ENCODE measurements at regions not wholly inside any gene's neighbourhood (a gene's known extent, or its start where the extent isn't known, plus 50 kb on each side); places are given as distances from the start of the nearest gene placed in this dataset.
A peak's percentile ranks its signal among the peaks of the same experiment; 100 is the strongest.

- no peak for DNase-seq
Observed at GRCh38 chr4:46594661-46595060, 204.7 kb upstream of the GABRA2 start.

- no peak for DNase-seq
Observed at GRCh38 chr4:46586566-46586965, 196.6 kb upstream of the GABRA2 start.

- DNase-seq = no peak
Observed at GRCh38 chr4:46581677-46582076, 191.7 kb upstream of the GABRA2 start.

GRCh38 chr4:46554760-46555465 is 165.0 kb upstream of the GABRA2 start:
- no peak for DNase-seq

- no peak for DNase-seq
Observed at GRCh38 chr4:46550471-46550870, 160.5 kb upstream of the GABRA2 start.

- no peak for DNase-seq
Observed at GRCh38 chr4:46549125-46549524, 159.2 kb upstream of the GABRA2 start.

- DNase-seq = no peak
Observed at GRCh38 chr4:46524751-46525150, 134.8 kb upstream of the GABRA2 start.

GRCh38 chr4:46520361-46520760 is 130.4 kb upstream of the GABRA2 start:
- no peak for DNase-seq

GRCh38 chr4:46515940-46516339 is 126.0 kb upstream of the GABRA2 start:
- DNase-seq = no peak

GRCh38 chr4:46508216-46508615 is 118.3 kb upstream of the GABRA2 start:
- DNase-seq = peak; percentile 4

- peak; percentile 49 for DNase-seq
Observed at GRCh38 chr4:46506876-46507275, 116.9 kb upstream of the GABRA2 start.

- no peak for DNase-seq
Observed at GRCh38 chr4:46505131-46505530, 115.2 kb upstream of the GABRA2 start.

- peak; percentile 2 for DNase-seq
Observed at GRCh38 chr4:46503739-46504138, 113.8 kb upstream of the GABRA2 start.

GRCh38 chr4:46492394-46492793 is 102.5 kb upstream of the GABRA2 start:
- DNase-seq = no peak

GRCh38 chr4:46491455-46491854 is 101.5 kb upstream of the GABRA2 start:
- DNase-seq = no peak

- no peak for DNase-seq
Observed at GRCh38 chr4:46484881-46485280, 95.0 kb upstream of the GABRA2 start.

- no peak for DNase-seq
Observed at GRCh38 chr4:46462733-46463132, 72.8 kb upstream of the GABRA2 start.

GRCh38 chr4:46459308-46459707 is 69.4 kb upstream of the GABRA2 start:
- DNase-seq = no peak

GRCh38 chr4:46450556-46450955 is 60.6 kb upstream of the GABRA2 start:
- DNase-seq = no peak

- DNase-seq = no peak
Observed at GRCh38 chr4:46445710-46446314, 55.9 kb upstream of the GABRA2 start.

- DNase-seq = peak; percentile 1
Observed at GRCh38 chr4:46444318-46445000, 54.5 kb upstream of the GABRA2 start.

- no peak for DNase-seq
Observed at GRCh38 chr4:46442963-46443362, 53.0 kb upstream of the GABRA2 start.

GRCh38 chr4:46441136-46441859 is 51.4 kb upstream of the GABRA2 start:
- no peak for DNase-seq

All from fibroblast of skin of right quadriceps (primary cell).